ENCODE measurements at regions not wholly inside any gene's neighbourhood (a gene's known extent, or its start where the extent isn't known, plus 50 kb on each side); places are given as distances from the start of the nearest gene placed in this dataset.
"Not testable (repeated sequence)": the region's sequence is repeated elsewhere in the genome, so short reads cannot be mapped to it uniquely, and the experiment has no call there.

- no peak for DNase-seq (ENCODE audit: low spot score)
Observed at GRCh38 chr21:14826630-14827029, 238.2 kb downstream of the NRIP1 start.

GRCh38 chr21:14825514-14825974 lies 239.3 kb downstream of the NRIP1 start:
- DNase-seq (ENCODE audit: low spot score) = no peak

GRCh38 chr21:14824126-14824525 lies 240.7 kb downstream of the NRIP1 start:
- DNase-seq (ENCODE audit: low spot score) = no peak

GRCh38 chr21:14817311-14817710 lies 247.5 kb downstream of the NRIP1 start:
- no peak for DNase-seq (ENCODE audit: low spot score)

- DNase-seq (ENCODE audit: low spot score) = no peak
Observed at GRCh38 chr21:14814991-14815390, 249.8 kb downstream of the NRIP1 start.

GRCh38 chr21:14814282-14814681 lies 250.5 kb downstream of the NRIP1 start:
- no peak for DNase-seq (ENCODE audit: low spot score)

- DNase-seq (ENCODE audit: low spot score) = not testable (repeated sequence)
Observed at GRCh38 chr21:14804170-14804569, 258.1 kb upstream of the SAMSN1 start.

GRCh38 chr21:14797543-14797942 lies 251.4 kb upstream of the SAMSN1 start:
- DNase-seq (ENCODE audit: low spot score) = no peak

- no peak for DNase-seq (ENCODE audit: low spot score)
Observed at GRCh38 chr21:14787312-14787711, 241.2 kb upstream of the SAMSN1 start.

GRCh38 chr21:14785679-14786078 lies 239.6 kb upstream of the SAMSN1 start:
- DNase-seq (ENCODE audit: low spot score) = no peak

GRCh38 chr21:14773777-14774345 lies 227.7 kb upstream of the SAMSN1 start:
- no peak for DNase-seq (ENCODE audit: low spot score)

- DNase-seq (ENCODE audit: low spot score) = no peak
Observed at GRCh38 chr21:14771593-14771992, 225.5 kb upstream of the SAMSN1 start.

- DNase-seq (ENCODE audit: low spot score) = no peak
Observed at GRCh38 chr21:14768042-14768441, 221.9 kb upstream of the SAMSN1 start.

- DNase-seq (ENCODE audit: low spot score) = no peak
Observed at GRCh38 chr21:14767192-14767852, 221.2 kb upstream of the SAMSN1 start.

- no peak for DNase-seq (ENCODE audit: low spot score)
Observed at GRCh38 chr21:14766241-14766640, 220.1 kb upstream of the SAMSN1 start.

- no peak for DNase-seq (ENCODE audit: low spot score)
Observed at GRCh38 chr21:14763695-14764064, 217.6 kb upstream of the SAMSN1 start.

- DNase-seq (ENCODE audit: low spot score) = no peak
Observed at GRCh38 chr21:14762734-14763694, 216.9 kb upstream of the SAMSN1 start.

- DNase-seq (ENCODE audit: low spot score) = no peak
Observed at GRCh38 chr21:14762327-14762726, 216.2 kb upstream of the SAMSN1 start.

- no peak for DNase-seq (ENCODE audit: low spot score)
Observed at GRCh38 chr21:14759285-14759684, 213.2 kb upstream of the SAMSN1 start.

- no peak for DNase-seq (ENCODE audit: low spot score)
Observed at GRCh38 chr21:14758849-14759248, 212.7 kb upstream of the SAMSN1 start.

- no peak for DNase-seq (ENCODE audit: low spot score)
Observed at GRCh38 chr21:14757533-14758327, 211.6 kb upstream of the SAMSN1 start.

GRCh38 chr21:14755086-14755485 lies 209.0 kb upstream of the SAMSN1 start:
- DNase-seq (ENCODE audit: low spot score) = no peak
